ENCODE measurements at regions not wholly inside any gene's neighbourhood (a gene's known extent, or its start where the extent isn't known, plus 50 kb on each side); places are given as distances from the start of the nearest gene placed in this dataset.

GRCh38 chr21:22544747-22545146 is 1546.5 kb downstream of the NCAM2 start:
- TF ChIP-seq CTCF (IDR thresholded peaks at IDR 0.05; ENCODE audit: low read depth, low read length): no peak
- TF ChIP-seq EZH2phosphoT487 (IDR thresholded peaks at IDR 0.05; ENCODE audit: low read depth): no peak

Measured in OCI-LY3 (cell line).